Suprapubic skin (tissue), 4 donors: ENCODE measurements at regions not wholly inside any gene's neighbourhood (a gene's known extent, or its start where the extent isn't known, plus 50 kb on each side); places are given as distances from the start of the nearest gene placed in this dataset.

Experiments used
- DNase-seq, 2 donors: peaks; one replicate each; pipeline ENCODE4 v3.0.0-alpha.2; 2019; ENCODE audit warnings: low spot score in 2 of 2
- H3K27ac ChIP-seq: fragments of 200-600 bp; sonication (generic); one replicate; pipeline ENCODE4 v1.5.1; 2019
- H3K27me3 ChIP-seq: fragments of 200-600 bp; sonication (generic); one replicate; pipeline ENCODE4 v1.5.1; 2019
- H3K36me3 ChIP-seq: fragments of 200-600 bp; sonication (generic); one replicate; pipeline ENCODE4 v1.5.1; 2019
- H3K4me1 ChIP-seq: fragments of 200-600 bp; sonication (generic); one replicate; pipeline ENCODE4 v1.5.1; 2019
- H3K4me3 ChIP-seq: fragments of 200-600 bp; sonication (generic); one replicate; pipeline ENCODE4 v1.5.1; 2019; ENCODE audit warnings: mild to moderate bottlenecking
- H3K9me3 ChIP-seq: fragments of 200-600 bp; sonication (generic); one replicate; pipeline ENCODE4 v1.5.1; 2019
- EP300 ChIP-seq: sonication (generic); formaldehyde crosslinking; IDR thresholded peaks from one replicate; pipeline ENCODE4 v1.6.1; 2017; ENCODE audit warnings: antibody characterized with exemption
- POLR2A ChIP-seq, 2 donors: fragments of 450-650 bp; IDR thresholded peaks; one replicate each; pipeline ENCODE4 v1.6.1; 2017; ENCODE audit warnings: antibody characterized with exemption in 2 of 2, mild to moderate bottlenecking in 2 of 2, moderate library complexity in 2 of 2
- POLR2AphosphoS5 ChIP-seq, 3 donors: sonication (generic); formaldehyde crosslinking; IDR thresholded peaks; one replicate each; pipeline ENCODE4 v1.6.1; 2017; ENCODE audit warnings: antibody characterized with exemption in 3 of 3
- WGBS: methylation state at CpG from one replicate; pipeline ENCODE4 v1.1.5; 2018; 5-methylcytosine and 5-hydroxymethylcytosine counted together
- TF ChIP-seq, protein P1 (sequence below), 2 donors: fragments of 200-600 bp in 1 of 2; fragments of 450-650 bp in 1 of 2; sonication (generic) in 1 of 2; IDR thresholded peaks; one replicate each; pipeline ENCODE4 v1.5.1; 2016 to 2019; ENCODE audit warnings: antibody characterized with exemption in 2 of 2, mild to moderate bottlenecking in 1 of 2, moderate library complexity in 1 of 2

DNA sequence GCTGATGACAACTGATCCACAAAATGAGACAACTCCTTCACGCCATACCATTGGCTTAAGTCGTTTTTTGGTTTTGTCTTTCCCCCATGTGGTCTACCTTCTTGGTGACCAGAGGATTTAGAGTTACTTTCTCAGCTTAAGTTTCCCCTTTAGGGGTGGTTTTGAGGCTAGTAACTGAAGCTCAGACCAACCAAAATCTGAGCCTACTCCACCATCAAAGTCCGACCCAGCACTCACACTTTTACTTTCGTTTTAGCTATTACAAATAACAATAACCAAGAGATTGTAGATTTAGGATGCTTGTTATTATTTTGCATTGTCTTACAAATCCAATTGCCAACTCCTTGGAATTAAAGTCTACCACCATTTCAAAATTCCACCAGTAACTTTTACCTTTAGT is 130.6 kb upstream of the MDM1 start:
- Histone ChIP-seq H3K36me3 (no peaks in the 10 kb centered on the region), H3K27ac (no peak overlapping the region), H3K4me1 (no peaks in the 10 kb centered on the region), H3K4me3 (no peak overlapping the region), H3K9me3 (no peaks in the 10 kb centered on the region), H3K27me3 (no peaks in the 10 kb centered on the region)
- WGBS = 84% methylated on average over 4 of the region's 4 CpGs
- no peak for DNase-seq
- TF ChIP-seq EP300 = no peak
- TF ChIP-seq POLR2A (IDR thresholded peaks at IDR 0.05) = no peak
- TF ChIP-seq POLR2AphosphoS5 (IDR thresholded peaks at IDR 0.05) = no peak
- TF ChIP-seq, protein P1, sequence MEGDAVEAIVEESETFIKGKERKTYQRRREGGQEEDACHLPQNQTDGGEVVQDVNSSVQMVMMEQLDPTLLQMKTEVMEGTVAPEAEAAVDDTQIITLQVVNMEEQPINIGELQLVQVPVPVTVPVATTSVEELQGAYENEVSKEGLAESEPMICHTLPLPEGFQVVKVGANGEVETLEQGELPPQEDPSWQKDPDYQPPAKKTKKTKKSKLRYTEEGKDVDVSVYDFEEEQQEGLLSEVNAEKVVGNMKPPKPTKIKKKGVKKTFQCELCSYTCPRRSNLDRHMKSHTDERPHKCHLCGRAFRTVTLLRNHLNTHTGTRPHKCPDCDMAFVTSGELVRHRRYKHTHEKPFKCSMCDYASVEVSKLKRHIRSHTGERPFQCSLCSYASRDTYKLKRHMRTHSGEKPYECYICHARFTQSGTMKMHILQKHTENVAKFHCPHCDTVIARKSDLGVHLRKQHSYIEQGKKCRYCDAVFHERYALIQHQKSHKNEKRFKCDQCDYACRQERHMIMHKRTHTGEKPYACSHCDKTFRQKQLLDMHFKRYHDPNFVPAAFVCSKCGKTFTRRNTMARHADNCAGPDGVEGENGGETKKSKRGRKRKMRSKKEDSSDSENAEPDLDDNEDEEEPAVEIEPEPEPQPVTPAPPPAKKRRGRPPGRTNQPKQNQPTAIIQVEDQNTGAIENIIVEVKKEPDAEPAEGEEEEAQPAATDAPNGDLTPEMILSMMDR (IDR thresholded peaks at IDR 0.05) = no peak

DNA sequence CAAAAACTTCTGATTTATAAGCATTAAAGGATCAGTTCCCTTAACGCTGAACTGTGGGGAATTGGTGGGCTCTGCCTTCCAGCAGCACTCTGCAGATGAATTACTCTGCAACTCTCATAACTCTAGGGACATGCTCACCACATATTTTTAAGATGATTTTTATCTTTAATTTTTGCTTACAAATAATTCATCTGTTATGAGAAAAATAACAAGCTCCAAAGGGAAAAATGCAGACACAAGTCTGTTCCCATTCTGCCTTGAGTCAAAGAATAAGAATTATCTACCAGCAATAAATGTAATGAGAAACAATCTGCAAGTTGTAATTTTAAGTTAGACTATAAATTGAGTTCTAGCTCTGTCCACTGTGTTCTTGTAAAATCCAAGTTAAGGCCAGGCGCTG is 133.1 kb upstream of the MDM1 start:
- H3K4me1 ChIP-seq = no peaks in the 10 kb centered on the region
- DNase-seq = no peak
- H3K27me3 ChIP-seq = no peaks in the 10 kb centered on the region
- H3K36me3 ChIP-seq = no peaks in the 10 kb centered on the region
- TF ChIP-seq EP300 (no peak), POLR2AphosphoS5 (IDR thresholded peaks at IDR 0.05) (no peak), POLR2A (IDR thresholded peaks at IDR 0.05) (no peak)
- TF ChIP-seq, protein P1 (IDR thresholded peaks at IDR 0.05) = no peak
- H3K27ac ChIP-seq = no peak overlapping the region
- no peaks in the 10 kb centered on the region for H3K9me3 ChIP-seq
- 64% methylated on average over 2 of the region's 2 CpGs for WGBS
- no peak overlapping the region for H3K4me3 ChIP-seq

DNA sequence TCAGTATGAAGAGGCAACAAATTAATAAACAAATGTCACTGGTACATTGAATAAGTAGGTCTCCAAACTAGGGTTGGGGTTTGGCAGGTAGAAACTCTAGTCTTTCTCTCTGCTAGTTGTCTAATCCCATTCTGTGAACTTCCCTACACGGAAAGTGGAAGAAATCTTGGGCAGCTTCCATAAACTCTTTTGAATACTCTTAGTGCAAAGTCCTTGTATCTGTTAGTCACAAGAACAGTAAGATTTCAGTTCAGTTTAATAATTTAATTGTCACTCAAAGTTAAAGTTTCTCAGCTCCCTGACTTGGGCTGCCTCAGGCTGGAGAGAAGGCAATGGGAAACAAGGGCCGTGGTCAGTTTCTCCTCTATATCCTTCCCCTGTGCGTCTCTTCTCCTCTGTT is 135.4 kb upstream of the MDM1 start:
- 87% methylated on average over 3 of the region's 3 CpGs for WGBS
- H3K9me3 ChIP-seq = no peaks in the 10 kb centered on the region
- no peaks in the 10 kb centered on the region for H3K4me1 ChIP-seq
- no peaks in the 10 kb centered on the region for H3K27me3 ChIP-seq
- H3K27ac ChIP-seq = no peak overlapping the region
- H3K4me3 ChIP-seq = no peak overlapping the region
- H3K36me3 ChIP-seq = no peaks in the 10 kb centered on the region
- DNase-seq = no peak
- TF ChIP-seq EP300 = no peak
- no peak for TF ChIP-seq POLR2AphosphoS5 (IDR thresholded peaks at IDR 0.05)
- no peak for TF ChIP-seq POLR2A (IDR thresholded peaks at IDR 0.05)
- TF ChIP-seq, protein P1 (IDR thresholded peaks at IDR 0.05) = no peak

DNA sequence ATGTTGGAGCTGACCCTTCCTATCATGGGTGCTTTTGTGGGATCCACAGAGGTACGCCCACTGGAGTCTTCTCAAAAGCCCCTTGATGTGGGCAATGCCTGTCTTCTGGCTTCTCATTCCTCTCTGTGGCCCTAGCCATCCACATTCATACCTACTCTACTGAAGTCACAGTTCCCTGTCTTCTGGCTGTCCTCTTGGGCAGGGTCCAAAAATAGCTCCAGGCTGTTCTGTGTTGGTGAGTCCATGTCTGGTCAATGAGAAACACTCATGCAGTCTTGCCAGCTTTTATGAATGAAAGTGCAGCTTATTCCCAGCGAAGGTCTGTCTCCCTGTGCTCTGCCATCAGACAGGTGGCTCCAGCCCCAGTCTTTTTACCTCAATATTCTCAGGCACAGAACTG is 135.9 kb upstream of the MDM1 start:
- no peaks in the 10 kb centered on the region for H3K36me3 ChIP-seq
- no peak overlapping the region for H3K4me3 ChIP-seq
- no peaks in the 10 kb centered on the region for H3K4me1 ChIP-seq
- TF ChIP-seq POLR2A (IDR thresholded peaks at IDR 0.05) (no peak), POLR2AphosphoS5 (IDR thresholded peaks at IDR 0.05) (no peak), EP300 (no peak)
- TF ChIP-seq, protein P1 (IDR thresholded peaks at IDR 0.05) = no peak
- WGBS = 83% methylated on average over 2 of the region's 2 CpGs
- no peaks in the 10 kb centered on the region for H3K27me3 ChIP-seq
- H3K9me3 ChIP-seq = no peaks in the 10 kb centered on the region
- no peak overlapping the region for H3K27ac ChIP-seq
- DNase-seq = no peak

DNA sequence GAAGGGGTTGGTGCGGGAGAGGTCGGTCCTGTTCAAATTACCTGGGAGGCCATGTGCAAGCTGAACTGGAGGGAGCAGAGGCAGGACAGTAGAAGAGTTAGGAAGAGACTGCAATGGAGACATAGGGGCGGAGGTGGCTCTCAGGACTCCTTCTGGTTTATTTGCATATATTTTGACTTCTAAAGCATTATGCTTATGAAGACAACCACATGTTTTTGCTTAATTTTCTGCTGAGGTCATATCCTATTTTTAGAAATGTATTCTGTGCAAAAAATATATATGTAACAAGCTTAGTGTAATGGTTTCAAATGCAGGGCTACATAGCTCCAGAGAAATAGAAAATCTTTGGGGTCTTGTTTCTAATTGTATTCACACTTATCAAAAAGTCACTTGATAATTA is 137.0 kb upstream of the MDM1 start:
- WGBS = 80% methylated on average over 3 of the region's 3 CpGs
- TF ChIP-seq, protein P1 (IDR thresholded peaks at IDR 0.05) = no peak
- TF ChIP-seq EP300 (no peak), POLR2A (IDR thresholded peaks at IDR 0.05) (no peak), POLR2AphosphoS5 (IDR thresholded peaks at IDR 0.05) (no peak)
- Histone ChIP-seq H3K9me3 (no peaks in the 10 kb centered on the region), H3K36me3 (no peaks in the 10 kb centered on the region), H3K4me3 (no peak overlapping the region), H3K4me1 (no peaks in the 10 kb centered on the region), H3K27ac (no peak overlapping the region), H3K27me3 (no peaks in the 10 kb centered on the region)
- no peak for DNase-seq
